ENCODE measurements at regions not wholly inside any gene's neighbourhood (a gene's known extent, or its start where the extent isn't known, plus 50 kb on each side); places are given as distances from the start of the nearest gene placed in this dataset.

GRCh38 chr1:208807446-208808127, 563.4 kb upstream of the PLXNA2 start:
- no peak for DNase-seq

- DNase-seq, result no peak
Measured at GRCh38 chr1:208808301-208808700, 564.1 kb upstream of the PLXNA2 start.

GRCh38 chr1:208809876-208810275, 565.7 kb upstream of the PLXNA2 start:
- no peak for DNase-seq

GRCh38 chr1:208818770-208819445, 574.7 kb upstream of the PLXNA2 start:
- no peak for DNase-seq

GRCh38 chr1:208820580-208821212, 576.5 kb upstream of the PLXNA2 start:
- DNase-seq, result no peak

GRCh38 chr1:208821939-208822338, 577.8 kb upstream of the PLXNA2 start:
- no peak for DNase-seq

GRCh38 chr1:208825300-208825699, 581.1 kb upstream of the PLXNA2 start:
- DNase-seq, result no peak

GRCh38 chr1:208829595-208829994, 585.4 kb upstream of the PLXNA2 start:
- no peak for DNase-seq

- no peak for DNase-seq
Measured at GRCh38 chr1:208834381-208835096, 590.4 kb upstream of the PLXNA2 start.

GRCh38 chr1:208835097-208835463, 590.9 kb upstream of the PLXNA2 start:
- DNase-seq, result no peak

GRCh38 chr1:208835781-208836180, 591.6 kb upstream of the PLXNA2 start:
- no peak for DNase-seq

GRCh38 chr1:208837242-208837641, 593.1 kb upstream of the PLXNA2 start:
- DNase-seq, result no peak

GRCh38 chr1:208841436-208841835, 597.3 kb upstream of the PLXNA2 start:
- no peak for DNase-seq

GRCh38 chr1:208842451-208842850, 598.3 kb upstream of the PLXNA2 start:
- DNase-seq, result no peak

- no peak for DNase-seq
Measured at GRCh38 chr1:208844158-208844557, 600.0 kb upstream of the PLXNA2 start.

- DNase-seq, result no peak
Measured at GRCh38 chr1:208848854-208849253, 604.7 kb upstream of the PLXNA2 start.

- no peak for DNase-seq
Measured at GRCh38 chr1:208850442-208850841, 606.3 kb upstream of the PLXNA2 start.

GRCh38 chr1:208851366-208851765, 607.2 kb upstream of the PLXNA2 start:
- no peak for DNase-seq

- DNase-seq, result no peak
Measured at GRCh38 chr1:208852911-208853310, 608.7 kb upstream of the PLXNA2 start.

- no peak for DNase-seq
Measured at GRCh38 chr1:208855403-208855802, 611.2 kb upstream of the PLXNA2 start.

- no peak for DNase-seq
Measured at GRCh38 chr1:208857465-208857864, 613.3 kb upstream of the PLXNA2 start.

- DNase-seq, result no peak
Measured at GRCh38 chr1:208858738-208859137, 614.6 kb upstream of the PLXNA2 start.

- no peak for DNase-seq
Measured at GRCh38 chr1:208864366-208864965, 620.3 kb upstream of the PLXNA2 start.
